ENCODE measurements at regions not wholly inside any gene's neighbourhood (a gene's known extent, or its start where the extent isn't known, plus 50 kb on each side); places are given as distances from the start of the nearest gene placed in this dataset.

DNA sequence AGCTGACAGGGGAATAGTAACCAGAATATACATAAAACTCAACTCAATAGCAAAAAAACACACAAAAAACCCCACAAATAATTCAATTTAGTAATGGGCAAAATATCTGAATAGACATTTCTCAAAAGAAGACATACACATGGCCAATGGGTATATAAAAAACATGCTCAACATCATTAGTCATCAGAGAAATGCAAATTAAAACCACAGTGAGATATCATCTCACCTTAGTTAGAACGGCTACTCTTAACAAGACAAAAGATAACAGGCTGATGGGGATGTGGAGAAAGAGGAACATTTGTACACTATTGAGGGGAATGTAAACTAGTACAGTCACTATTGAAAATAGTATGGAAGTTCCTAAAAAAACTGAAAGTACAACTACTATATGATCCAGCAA, 678.6 kb downstream of the MECOM start (continued):
- TF ChIP-seq, protein P1, sequence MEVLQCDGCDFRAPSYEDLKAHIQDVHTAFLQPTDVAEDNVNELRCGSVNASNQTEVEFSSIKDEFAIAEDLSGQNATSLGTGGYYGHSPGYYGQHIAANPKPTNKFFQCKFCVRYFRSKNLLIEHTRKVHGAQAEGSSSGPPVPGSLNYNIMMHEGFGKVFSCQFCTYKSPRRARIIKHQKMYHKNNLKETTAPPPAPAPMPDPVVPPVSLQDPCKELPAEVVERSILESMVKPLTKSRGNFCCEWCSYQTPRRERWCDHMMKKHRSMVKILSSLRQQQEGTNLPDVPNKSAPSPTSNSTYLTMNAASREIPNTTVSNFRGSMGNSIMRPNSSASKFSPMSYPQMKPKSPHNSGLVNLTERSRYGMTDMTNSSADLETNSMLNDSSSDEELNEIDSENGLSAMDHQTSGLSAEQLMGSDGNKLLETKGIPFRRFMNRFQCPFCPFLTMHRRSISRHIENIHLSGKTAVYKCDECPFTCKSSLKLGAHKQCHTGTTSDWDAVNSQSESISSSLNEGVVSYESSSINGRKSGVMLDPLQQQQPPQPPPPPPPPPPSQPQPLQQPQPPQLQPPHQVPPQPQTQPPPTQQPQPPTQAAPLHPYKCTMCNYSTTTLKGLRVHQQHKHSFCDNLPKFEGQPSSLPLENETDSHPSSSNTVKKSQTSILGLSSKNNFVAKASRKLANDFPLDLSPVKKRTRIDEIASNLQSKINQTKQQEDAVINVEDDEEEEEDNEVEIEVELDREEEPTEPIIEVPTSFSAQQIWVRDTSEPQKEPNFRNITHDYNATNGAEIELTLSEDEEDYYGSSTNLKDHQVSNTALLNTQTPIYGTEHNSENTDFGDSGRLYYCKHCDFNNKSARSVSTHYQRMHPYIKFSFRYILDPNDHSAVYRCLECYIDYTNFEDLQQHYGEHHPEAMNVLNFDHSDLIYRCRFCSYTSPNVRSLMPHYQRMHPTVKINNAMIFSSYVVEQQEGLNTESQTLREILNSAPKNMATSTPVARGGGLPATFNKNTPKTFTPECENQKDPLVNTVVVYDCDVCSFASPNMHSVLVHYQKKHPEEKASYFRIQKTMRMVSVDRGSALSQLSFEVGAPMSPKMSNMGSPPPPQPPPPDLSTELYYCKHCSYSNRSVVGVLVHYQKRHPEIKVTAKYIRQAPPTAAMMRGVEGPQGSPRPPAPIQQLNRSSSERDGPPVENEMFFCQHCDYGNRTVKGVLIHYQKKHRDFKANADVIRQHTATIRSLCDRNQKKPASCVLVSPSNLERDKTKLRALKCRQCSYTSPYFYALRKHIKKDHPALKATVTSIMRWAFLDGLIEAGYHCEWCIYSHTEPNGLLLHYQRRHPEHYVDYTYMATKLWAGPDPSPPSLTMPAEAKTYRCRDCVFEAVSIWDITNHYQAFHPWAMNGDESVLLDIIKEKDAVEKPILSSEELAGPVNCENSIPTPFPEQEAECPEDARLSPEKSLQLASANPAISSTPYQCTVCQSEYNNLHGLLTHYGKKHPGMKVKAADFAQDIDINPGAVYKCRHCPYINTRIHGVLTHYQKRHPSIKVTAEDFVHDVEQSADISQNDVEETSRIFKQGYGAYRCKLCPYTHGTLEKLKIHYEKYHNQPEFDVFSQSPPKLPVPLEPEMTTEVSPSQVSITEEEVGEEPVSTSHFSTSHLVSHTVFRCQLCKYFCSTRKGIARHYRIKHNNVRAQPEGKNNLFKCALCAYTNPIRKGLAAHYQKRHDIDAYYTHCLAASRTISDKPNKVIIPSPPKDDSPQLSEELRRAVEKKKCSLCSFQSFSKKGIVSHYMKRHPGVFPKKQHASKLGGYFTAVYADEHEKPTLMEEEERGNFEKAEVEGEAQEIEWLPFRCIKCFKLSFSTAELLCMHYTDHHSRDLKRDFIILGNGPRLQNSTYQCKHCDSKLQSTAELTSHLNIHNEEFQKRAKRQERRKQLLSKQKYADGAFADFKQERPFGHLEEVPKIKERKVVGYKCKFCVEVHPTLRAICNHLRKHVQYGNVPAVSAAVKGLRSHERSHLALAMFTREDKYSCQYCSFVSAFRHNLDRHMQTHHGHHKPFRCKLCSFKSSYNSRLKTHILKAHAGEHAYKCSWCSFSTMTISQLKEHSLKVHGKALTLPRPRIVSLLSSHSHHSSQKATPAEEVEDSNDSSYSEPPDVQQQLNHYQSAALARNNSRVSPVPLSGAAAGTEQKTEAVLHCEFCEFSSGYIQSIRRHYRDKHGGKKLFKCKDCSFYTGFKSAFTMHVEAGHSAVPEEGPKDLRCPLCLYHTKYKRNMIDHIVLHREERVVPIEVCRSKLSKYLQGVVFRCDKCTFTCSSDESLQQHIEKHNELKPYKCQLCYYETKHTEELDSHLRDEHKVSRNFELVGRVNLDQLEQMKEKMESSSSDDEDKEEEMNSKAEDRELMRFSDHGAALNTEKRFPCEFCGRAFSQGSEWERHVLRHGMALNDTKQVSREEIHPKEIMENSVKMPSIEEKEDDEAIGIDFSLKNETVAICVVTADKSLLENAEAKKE (CRISPR knock-in tag; IDR thresholded peaks at IDR 0.05): no peak
- TF ChIP-seq CREB1 (CRISPR knock-in tag; IDR thresholded peaks at IDR 0.05; ENCODE audit: low read depth) (no peak), JUNB (IDR thresholded peaks at IDR 0.05; ENCODE audit: unreplicated experiment) (no peak), POLR2AphosphoS5 (IDR thresholded peaks at IDR 0.05; ENCODE audit: low read depth) (no peak), STAT1 (IDR thresholded peaks at IDR 0.05; ENCODE audit: unreplicated experiment) (no peak), EZH2 (IDR thresholded peaks at IDR 0.05; ENCODE audit: low read depth, unreplicated experiment) (no peak), NANOG (IDR thresholded peaks at IDR 0.05; ENCODE audit: borderline replicate concordance) (no peak), ZNF331 (CRISPR knock-in tag; IDR thresholded peaks at IDR 0.05; ENCODE audit: low read depth) (no peak)
- TF ChIP-seq, protein P2, sequence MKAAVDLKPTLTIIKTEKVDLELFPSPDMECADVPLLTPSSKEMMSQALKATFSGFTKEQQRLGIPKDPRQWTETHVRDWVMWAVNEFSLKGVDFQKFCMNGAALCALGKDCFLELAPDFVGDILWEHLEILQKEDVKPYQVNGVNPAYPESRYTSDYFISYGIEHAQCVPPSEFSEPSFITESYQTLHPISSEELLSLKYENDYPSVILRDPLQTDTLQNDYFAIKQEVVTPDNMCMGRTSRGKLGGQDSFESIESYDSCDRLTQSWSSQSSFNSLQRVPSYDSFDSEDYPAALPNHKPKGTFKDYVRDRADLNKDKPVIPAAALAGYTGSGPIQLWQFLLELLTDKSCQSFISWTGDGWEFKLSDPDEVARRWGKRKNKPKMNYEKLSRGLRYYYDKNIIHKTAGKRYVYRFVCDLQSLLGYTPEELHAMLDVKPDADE (IDR thresholded peaks at IDR 0.05): no peak

DNA sequence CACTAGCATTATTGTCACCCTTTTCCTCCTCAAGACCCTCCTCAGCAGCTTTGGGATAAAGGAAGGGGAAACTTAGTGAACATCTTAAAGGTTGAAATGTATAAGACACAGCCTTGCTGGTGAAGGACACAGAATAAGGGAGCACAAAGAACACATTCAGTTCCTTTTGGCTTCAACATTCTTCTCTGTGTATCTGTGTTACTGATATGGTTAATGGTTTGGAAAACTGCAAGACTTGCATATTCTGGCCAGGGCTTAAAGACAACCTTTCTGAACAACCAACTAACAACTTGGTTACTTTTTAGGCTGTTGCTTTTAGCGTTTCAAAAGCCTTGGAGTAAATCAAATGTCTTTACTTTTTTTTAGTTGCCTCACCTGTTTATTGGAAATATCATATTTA, 680.5 kb downstream of the MECOM start:
- Histone ChIP-seq H3K4me1 (ENCODE audit: insufficient read depth) (no peaks in the 10 kb centered on the region), H3F3A (replicated peaks; ENCODE audit: low read depth) (no peaks in the 10 kb centered on the region), H3K4me3 (no peak overlapping the region), H3K27me3 (ENCODE audit: insufficient read depth) (no peaks in the 10 kb centered on the region), H2AFZ (peak overlapping the region; percentile 24; the same call in 1 of the 2 replicates), H4K20me1 (replicated peaks; ENCODE audit: insufficient read depth) (no peaks in the 10 kb centered on the region), H3K4me2 (no peak overlapping the region), H3K9me2 (ENCODE audit: insufficient read depth) (no peaks in the 10 kb centered on the region), H3K27ac (ENCODE audit: low read depth) (no peak overlapping the region), H3K36me3 (ENCODE audit: insufficient read depth) (no peaks in the 10 kb centered on the region), H3K79me2 (replicated peaks; ENCODE audit: insufficient read depth) (no peaks in the 10 kb centered on the region)
- Mint-ChIP-seq H3K27ac (no peak overlapping the region), H3K4me1 (peaks cover 3% of the 10 kb centered on the region; the same call in 1 of the 3 replicates), H3K27me3 (ENCODE audit: insufficient read depth, low read depth, poor library complexity) (no peaks in the 10 kb centered on the region), H3K9me3 (no peaks in the 10 kb centered on the region), H3K4me3 (no peak overlapping the region), H3K36me3 (ENCODE audit: low read depth) (no peaks in the 10 kb centered on the region)
- DNase-seq (ENCODE audit: low spot score) (no peak), ATAC-seq (no peak)
- TF ChIP-seq, protein P2 (IDR thresholded peaks at IDR 0.05): no peak
- no peak for TF ChIP-seq POLR2AphosphoS5 (IDR thresholded peaks at IDR 0.05; ENCODE audit: low read depth)
- TF ChIP-seq, protein P3, sequence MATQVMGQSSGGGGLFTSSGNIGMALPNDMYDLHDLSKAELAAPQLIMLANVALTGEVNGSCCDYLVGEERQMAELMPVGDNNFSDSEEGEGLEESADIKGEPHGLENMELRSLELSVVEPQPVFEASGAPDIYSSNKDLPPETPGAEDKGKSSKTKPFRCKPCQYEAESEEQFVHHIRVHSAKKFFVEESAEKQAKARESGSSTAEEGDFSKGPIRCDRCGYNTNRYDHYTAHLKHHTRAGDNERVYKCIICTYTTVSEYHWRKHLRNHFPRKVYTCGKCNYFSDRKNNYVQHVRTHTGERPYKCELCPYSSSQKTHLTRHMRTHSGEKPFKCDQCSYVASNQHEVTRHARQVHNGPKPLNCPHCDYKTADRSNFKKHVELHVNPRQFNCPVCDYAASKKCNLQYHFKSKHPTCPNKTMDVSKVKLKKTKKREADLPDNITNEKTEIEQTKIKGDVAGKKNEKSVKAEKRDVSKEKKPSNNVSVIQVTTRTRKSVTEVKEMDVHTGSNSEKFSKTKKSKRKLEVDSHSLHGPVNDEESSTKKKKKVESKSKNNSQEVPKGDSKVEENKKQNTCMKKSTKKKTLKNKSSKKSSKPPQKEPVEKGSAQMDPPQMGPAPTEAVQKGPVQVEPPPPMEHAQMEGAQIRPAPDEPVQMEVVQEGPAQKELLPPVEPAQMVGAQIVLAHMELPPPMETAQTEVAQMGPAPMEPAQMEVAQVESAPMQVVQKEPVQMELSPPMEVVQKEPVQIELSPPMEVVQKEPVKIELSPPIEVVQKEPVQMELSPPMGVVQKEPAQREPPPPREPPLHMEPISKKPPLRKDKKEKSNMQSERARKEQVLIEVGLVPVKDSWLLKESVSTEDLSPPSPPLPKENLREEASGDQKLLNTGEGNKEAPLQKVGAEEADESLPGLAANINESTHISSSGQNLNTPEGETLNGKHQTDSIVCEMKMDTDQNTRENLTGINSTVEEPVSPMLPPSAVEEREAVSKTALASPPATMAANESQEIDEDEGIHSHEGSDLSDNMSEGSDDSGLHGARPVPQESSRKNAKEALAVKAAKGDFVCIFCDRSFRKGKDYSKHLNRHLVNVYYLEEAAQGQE (IDR thresholded peaks at IDR 0.05; ENCODE audit: unreplicated experiment): no peak
- no peak for TF ChIP-seq NANOG (IDR thresholded peaks at IDR 0.05; ENCODE audit: borderline replicate concordance)
- no peak for TF ChIP-seq EZH2phosphoT487 (IDR thresholded peaks at IDR 0.05; ENCODE audit: unreplicated experiment)
- no peak for TF ChIP-seq STAT1 (IDR thresholded peaks at IDR 0.05; ENCODE audit: unreplicated experiment)
- no peak for TF ChIP-seq ZNF331 (CRISPR knock-in tag; IDR thresholded peaks at IDR 0.05; ENCODE audit: low read depth)
- no peak for TF ChIP-seq ZNF114 (CRISPR knock-in tag; IDR thresholded peaks at IDR 0.05)
- no peak for TF ChIP-seq JUNB (IDR thresholded peaks at IDR 0.05; ENCODE audit: unreplicated experiment)
- TF ChIP-seq EZH2 (IDR thresholded peaks at IDR 0.05; ENCODE audit: low read depth, unreplicated experiment): no peak

Measured in GM23338 (cell line).